Posterior vena cava (tissue), 2 donors: ENCODE measurements at regions not wholly inside any gene's neighbourhood (a gene's known extent, or its start where the extent isn't known, plus 50 kb on each side); places are given as distances from the start of the nearest gene placed in this dataset.

Source experiments
- DNase-seq: peaks from one replicate; pipeline ENCODE4 v3.0.0-alpha.2; 2020; ENCODE audit warnings: low spot score
- intact Hi-C, 2 donors: fragments of 100-400 bp; cut with DNase I; formaldehyde crosslinking; loops; one replicate each; pipeline versions ENCODE4 v1.14.1 to v1.14.2; 2022 to 2023
- donor health status: DM: yes; HTN: yes; CAD: no.
- donor health status: DM: yes; HTN: yes; CAD: no.

DNA sequence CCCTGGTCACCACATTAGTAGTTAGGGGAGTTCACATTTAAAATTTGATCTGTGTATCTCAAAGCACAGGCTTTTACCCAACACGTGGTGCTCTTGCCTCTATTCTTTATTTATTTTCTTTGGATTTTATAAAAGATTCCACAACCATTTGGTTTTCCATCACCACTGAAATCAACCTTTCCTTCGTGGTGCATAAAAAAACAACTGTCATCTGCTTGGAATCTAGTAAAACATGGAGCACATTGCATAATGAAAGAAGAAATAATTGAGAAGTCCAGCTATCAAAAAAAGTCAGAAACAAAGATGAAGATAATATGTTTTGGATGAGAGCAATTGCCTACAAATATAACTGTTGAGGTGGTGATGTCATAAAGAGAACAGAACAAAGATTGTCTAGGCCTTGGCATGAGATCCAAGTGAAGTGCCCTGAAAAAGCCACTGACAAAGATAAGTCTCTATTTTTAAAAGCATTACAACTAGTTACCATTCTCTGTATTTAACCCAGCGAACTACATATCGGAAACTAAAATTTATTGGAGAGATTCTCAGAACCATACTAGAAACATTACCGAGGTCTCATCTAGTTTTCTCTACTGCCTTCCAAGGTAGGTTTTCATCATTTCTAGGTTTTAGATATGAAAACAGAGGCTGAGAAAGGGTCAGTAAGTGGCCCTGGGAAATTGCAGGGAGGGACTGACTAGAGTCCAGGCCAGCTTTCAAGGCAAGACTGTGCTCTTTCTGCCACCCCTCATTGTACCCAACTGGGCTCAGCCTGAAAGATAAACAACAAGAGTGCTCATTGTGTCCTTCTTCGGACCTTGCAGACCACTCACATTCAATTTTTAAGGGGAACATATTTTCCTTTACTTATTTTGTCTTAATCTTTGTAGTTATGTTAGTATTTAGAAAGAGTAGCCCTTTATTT is 127.3 kb downstream of the MAD2L1 start:
- intact Hi-C loops, result no loop called here
- no peak for DNase-seq

DNA sequence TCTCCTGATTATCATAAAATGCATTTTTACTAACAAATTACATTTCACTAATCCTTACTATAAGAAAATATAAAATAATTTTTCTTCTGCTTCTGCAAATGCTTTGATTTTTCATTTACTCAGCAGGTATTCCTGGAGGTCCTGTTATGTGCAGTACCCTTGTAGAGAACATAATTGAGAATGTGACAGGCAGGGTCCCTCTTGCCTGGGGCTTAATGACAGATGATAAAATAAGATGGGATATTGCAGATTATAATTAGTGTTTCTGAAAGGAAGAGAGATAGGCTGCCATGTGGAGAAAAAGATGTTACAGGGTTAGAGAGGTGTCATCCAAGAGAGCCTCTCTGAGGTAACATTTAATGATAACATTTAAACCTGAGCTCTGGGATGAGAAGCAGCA is 128.9 kb downstream of the MAD2L1 start:
- intact Hi-C loops, result no loop called here

GRCh38 chr4:119933606-119934005 is 133.0 kb downstream of the MAD2L1 start:
- intact Hi-C loops, result no loop called here
- no peak for DNase-seq

More for the DNA sequence above, 128.9 kb downstream of the MAD2L1 start:
- no peak for DNase-seq

DNA sequence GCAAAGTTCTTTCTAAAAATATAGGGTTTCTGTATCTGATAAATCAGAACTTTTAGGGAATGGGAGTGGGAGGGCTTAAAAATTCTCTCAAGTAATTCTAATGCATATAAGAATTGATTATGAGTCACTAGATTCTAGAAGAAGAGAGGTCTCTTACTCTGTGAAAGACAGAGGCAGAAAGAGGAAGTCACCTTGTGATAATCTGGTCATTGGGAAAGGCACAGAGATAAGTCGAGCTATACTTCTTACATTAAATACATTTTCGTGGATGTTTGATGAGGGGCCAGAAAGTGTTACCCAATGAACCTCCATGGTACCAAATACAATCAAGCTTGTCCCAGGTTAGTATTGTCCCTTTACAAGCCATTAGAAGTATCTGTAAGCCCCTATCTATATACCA is 134.4 kb downstream of the MAD2L1 start:
- no peak for DNase-seq
- intact Hi-C loops, result no loop called here

DNA sequence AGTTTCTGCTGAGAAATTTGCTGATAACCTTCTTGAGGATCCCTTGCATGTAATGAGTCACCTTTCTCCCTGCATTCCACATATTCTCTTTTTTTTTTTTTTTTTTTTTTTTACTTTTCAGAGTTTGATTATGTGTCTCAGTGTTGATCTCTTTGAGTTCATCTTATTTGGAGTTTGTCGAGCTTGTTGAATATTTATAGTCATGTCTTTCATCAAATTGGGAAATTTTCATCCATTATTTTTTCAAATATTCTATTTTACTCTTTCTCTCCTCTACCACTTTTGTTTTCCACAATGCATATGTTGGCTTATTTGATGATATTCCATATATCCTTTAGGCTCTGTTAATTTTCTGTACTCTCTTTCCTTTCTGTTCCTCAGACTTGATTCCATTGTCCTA is 136.1 kb downstream of the MAD2L1 start:
- DNase-seq, result no peak
- intact Hi-C loops, result no loop called here

- no peak for DNase-seq
- intact Hi-C loops, result no loop called here
Measured at GRCh38 chr4:119921830-119922229, 144.8 kb downstream of the MAD2L1 start.

GRCh38 chr4:119906277-119906676 is 160.4 kb downstream of the MAD2L1 start:
- DNase-seq, result no peak
- intact Hi-C loops, result no loop called here

DNA sequence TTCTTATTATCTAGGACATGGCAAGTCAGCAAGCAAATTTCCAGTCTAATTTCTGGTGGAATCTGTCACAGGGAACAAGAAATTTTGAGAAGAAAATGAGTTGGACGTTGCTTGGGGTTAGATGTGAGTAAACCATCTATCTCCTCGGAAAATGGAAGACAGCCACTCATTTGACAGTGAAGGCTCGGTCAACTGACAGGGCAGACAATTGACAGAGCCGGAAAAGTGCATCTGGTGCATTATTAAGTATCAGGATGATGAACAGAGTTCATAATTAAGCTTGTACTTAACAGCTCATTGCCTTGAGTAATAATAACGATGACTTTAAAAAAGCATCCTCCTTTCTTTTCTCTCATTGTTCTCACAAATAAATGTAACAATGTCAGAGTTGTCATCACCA is 168.4 kb downstream of the MAD2L1 start:
- intact Hi-C loops, result no loop called here
- DNase-seq, result no peak

- intact Hi-C loops, result no loop called here
- DNase-seq, result no peak
Measured at GRCh38 chr4:119897260-119897659, 169.4 kb downstream of the MAD2L1 start.

DNA sequence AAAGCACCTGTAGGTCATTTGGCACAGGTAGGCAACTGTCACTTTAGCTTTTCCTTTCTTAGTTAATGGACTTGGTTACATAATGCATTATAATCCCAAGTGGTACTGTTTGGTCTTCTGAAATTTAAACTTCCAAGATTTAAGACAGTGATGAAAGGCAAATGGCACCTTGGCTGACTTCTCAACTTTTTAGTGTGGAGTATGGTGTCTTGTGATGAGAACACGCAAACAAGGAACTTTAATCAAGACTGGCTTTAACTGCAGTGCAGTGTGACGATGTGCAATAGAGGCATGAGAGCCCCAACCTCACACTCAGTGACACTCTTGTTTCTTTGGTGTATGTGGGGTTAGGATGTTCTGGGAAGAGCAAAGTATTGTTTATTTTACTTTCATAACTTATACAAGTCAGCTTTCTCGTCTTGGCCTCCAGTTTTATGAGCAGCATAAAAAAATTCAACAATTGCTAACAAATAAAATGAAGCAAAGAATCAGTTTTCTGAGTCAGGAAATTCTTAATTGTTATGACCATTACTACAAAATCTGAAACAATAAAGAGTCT is 171.9 kb downstream of the MAD2L1 start:
- intact Hi-C loops, result no loop called here
- no peak for DNase-seq

DNA sequence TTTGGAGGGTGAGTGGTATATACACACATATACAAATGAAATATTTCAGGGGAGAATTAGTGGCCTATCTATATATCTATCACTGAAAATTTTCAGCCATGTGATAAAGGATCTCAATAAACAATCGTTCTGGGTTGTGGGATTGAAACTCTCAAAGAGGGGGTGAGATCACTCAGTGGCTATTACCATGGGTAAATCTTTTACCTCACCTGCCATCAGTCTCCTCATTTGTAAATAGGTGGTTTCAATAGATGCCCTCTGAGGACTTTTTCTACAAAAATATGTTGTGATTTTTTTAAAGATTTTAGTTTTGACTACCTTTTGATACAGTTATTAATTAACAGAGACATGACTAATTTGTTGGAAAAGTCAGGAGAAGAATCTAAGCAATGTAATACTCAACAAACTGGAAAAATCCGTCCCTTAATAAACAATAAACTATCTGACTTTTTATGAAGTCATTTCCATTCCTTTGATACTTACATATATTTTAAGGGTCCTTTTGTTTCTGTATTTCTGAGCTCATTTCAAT is 192.8 kb downstream of the MAD2L1 start:
- DNase-seq, result no peak
- intact Hi-C loops, result no loop called here

DNA sequence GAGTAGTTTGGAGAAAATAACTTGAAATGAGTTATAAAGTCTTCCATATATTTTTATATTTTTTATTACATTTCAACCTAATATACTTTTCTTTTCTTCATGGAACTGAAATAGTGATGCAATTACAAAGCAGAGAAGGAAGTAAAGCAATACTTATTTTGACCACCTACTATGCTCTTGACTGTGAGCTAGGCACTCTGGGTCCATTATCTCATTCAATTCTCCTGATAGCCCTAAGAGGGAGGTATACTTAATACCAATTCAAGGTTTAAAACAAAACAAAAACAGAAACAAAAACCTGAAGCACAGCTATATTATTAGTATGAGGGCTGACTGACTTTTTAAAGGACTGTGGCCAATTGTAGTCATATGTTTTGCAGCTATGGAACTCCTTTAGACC is 193.5 kb downstream of the MAD2L1 start:
- intact Hi-C loops, result no loop called here
- no peak for DNase-seq

DNA sequence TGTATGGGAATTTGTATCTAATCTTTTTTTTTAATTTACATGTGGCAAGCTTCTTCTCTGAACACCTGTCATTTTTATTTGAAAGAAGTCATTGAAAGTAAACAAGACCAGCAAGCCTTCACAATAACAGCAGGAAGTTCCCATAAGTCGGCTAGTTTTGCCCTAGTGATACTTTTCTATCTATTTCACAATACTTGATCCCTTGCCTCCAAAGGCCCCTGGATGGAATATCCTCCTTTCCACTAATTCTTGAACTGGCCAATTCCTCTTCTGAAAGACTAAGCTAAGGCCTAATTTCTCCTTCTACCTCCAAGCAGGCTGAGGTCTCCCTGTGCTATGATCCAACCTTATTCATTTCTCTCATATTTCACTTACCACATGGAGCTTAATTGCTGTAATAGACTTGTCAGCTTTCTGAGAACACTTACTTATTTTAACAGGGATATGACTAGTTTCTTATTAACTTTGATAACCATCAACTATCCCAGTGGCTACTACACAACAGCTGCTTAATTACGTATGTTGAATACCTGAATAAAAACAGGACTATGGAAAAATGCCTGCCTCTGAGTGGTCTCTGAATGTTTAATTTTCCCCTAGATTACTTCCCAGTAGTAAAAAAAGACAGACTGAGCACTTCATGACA is 194.2 kb downstream of the MAD2L1 start:
- DNase-seq, result no peak
- intact Hi-C loops, result no loop called here

DNA sequence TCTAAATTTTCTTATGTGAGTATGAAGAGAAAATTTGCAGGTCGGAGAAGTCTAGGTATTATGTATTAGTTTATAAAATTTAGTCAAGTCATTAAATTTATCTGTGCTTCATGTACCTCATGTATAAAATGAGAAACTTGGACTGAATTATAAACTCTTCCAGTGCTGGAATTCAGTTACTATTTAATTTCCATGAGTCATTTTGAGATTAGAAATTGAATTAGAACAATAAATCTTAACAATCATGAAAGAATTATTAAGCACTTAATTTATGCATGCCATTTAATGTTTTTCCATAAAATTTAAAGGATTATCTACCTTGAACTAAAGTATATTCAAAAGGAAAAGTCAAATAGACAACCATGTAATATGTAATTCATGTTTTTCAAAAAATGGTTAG is 195.8 kb downstream of the MAD2L1 start:
- no peak for DNase-seq
- intact Hi-C loops, result no loop called here

DNA sequence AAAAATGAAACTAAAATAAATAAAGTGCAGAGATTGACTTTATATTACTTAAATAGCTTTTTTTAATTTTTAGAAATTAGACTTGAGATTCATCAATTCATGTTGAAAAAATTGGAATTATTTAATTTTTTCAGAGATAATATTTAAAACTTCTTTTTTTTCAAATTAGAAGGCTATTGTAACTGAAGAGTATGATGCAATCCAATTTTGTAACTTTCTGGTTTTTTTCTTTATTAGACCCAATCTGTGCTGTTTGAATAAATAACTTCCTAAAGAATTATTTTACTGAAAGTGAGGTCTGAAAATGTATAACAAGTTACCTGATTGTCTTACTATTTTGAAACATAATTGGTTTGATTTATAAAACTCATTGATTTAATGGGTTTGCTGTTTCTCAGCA is 200.9 kb downstream of the MAD2L1 start:
- intact Hi-C loops, result no loop called here
- no peak for DNase-seq

GRCh38 chr4:119865389-119865788 is 201.3 kb downstream of the MAD2L1 start:
- intact Hi-C loops, result no loop called here

GRCh38 chr4:119861731-119862130 is 204.9 kb downstream of the MAD2L1 start:
- intact Hi-C loops, result no loop called here
- DNase-seq, result no peak

More at GRCh38 chr4:119865389-119865788, 201.3 kb downstream of the MAD2L1 start:
- no peak for DNase-seq

GRCh38 chr4:119858176-119858575 is 208.5 kb downstream of the MAD2L1 start:
- no peak for DNase-seq
- intact Hi-C loops, result no loop called here

GRCh38 chr4:119854364-119854763 is 212.3 kb downstream of the MAD2L1 start:
- intact Hi-C loops, result no loop called here
- DNase-seq, result no peak

DNA sequence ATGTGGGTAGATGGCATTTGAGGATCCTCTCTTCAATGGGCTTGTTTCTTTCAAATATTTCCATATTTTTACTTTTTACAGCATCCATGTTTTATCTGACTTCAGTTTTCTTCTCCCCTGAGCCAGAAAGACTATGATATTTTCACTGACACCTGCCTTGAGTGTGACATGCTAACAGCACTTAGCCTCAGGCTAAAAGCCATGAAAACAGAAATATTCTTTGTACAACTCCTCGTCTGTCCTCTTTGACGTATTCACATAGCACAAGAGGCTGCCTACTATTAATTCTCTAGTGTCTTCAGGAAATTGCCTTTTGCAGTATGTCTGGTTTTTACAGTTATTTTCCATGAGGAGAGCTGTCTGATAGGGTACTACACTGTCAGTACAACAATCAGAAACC is 215.0 kb downstream of the MAD2L1 start:
- no peak for DNase-seq
- intact Hi-C loops, result no loop called here
